ENCODE measurements at regions not wholly inside any gene's neighbourhood (a gene's known extent, or its start where the extent isn't known, plus 50 kb on each side); places are given as distances from the start of the nearest gene placed in this dataset.
"Not testable (repeated sequence)": the region's sequence is repeated elsewhere in the genome, so short reads cannot be mapped to it uniquely, and the experiment has no call there.

- intact Hi-C loops (cut with micrococcal nuclease): no loop called here
Observed at GRCh38 chr3:82416349-82416748, 654.9 kb upstream of the GBE1 start.

- intact Hi-C loops (cut with micrococcal nuclease): no loop called here
Observed at GRCh38 chr3:82413171-82413570, 651.7 kb upstream of the GBE1 start.

GRCh38 chr3:82410366-82410765 is 648.9 kb upstream of the GBE1 start:
- intact Hi-C loops (cut with micrococcal nuclease): no loop called here

- intact Hi-C loops (cut with micrococcal nuclease): no loop called here
Observed at GRCh38 chr3:82409842-82410241, 648.4 kb upstream of the GBE1 start.

GRCh38 chr3:82392203-82392775 is 630.8 kb upstream of the GBE1 start:
- intact Hi-C loops (cut with micrococcal nuclease): no loop called here

- intact Hi-C loops (cut with micrococcal nuclease): no loop called here
Observed at GRCh38 chr3:82390868-82391267, 629.4 kb upstream of the GBE1 start.

GRCh38 chr3:82386647-82387046 is 625.2 kb upstream of the GBE1 start:
- intact Hi-C loops (cut with micrococcal nuclease): no loop called here

- intact Hi-C loops (cut with micrococcal nuclease): no loop called here
Observed at GRCh38 chr3:82384181-82384580, 622.7 kb upstream of the GBE1 start.

GRCh38 chr3:82382831-82383230 is 621.4 kb upstream of the GBE1 start:
- intact Hi-C loops (cut with micrococcal nuclease): no loop called here

GRCh38 chr3:82378392-82378791 is 616.9 kb upstream of the GBE1 start:
- intact Hi-C loops (cut with micrococcal nuclease): no loop called here

GRCh38 chr3:82376883-82377282 is 615.4 kb upstream of the GBE1 start:
- intact Hi-C loops (cut with micrococcal nuclease): no loop called here

GRCh38 chr3:82373833-82374232 is 612.4 kb upstream of the GBE1 start:
- intact Hi-C loops (cut with micrococcal nuclease): not testable (repeated sequence)

- intact Hi-C loops (cut with micrococcal nuclease): no loop called here
Observed at GRCh38 chr3:82364827-82365226, 603.4 kb upstream of the GBE1 start.

- intact Hi-C loops (cut with micrococcal nuclease): no loop called here
Observed at GRCh38 chr3:82363131-82363530, 601.7 kb upstream of the GBE1 start.

- intact Hi-C loops (cut with micrococcal nuclease): no loop called here
Observed at GRCh38 chr3:82355228-82355627, 593.8 kb upstream of the GBE1 start.

GRCh38 chr3:82354228-82354627 is 592.8 kb upstream of the GBE1 start:
- intact Hi-C loops (cut with micrococcal nuclease): no loop called here

- intact Hi-C loops (cut with micrococcal nuclease): no loop called here
Observed at GRCh38 chr3:82353306-82354171, 592.1 kb upstream of the GBE1 start.

- intact Hi-C loops (cut with micrococcal nuclease): no loop called here
Observed at GRCh38 chr3:82347585-82347984, 586.1 kb upstream of the GBE1 start.

- intact Hi-C loops (cut with micrococcal nuclease): no loop called here
Observed at GRCh38 chr3:82342521-82342920, 581.1 kb upstream of the GBE1 start.

- intact Hi-C loops (cut with micrococcal nuclease): no loop called here
Observed at GRCh38 chr3:82329300-82329699, 567.9 kb upstream of the GBE1 start.

- intact Hi-C loops (cut with micrococcal nuclease): no loop called here
Observed at GRCh38 chr3:82311901-82312300, 550.5 kb upstream of the GBE1 start.

- intact Hi-C loops (cut with micrococcal nuclease): no loop called here
Observed at GRCh38 chr3:82308755-82309154, 547.3 kb upstream of the GBE1 start.

GRCh38 chr3:82306189-82306588 is 544.7 kb upstream of the GBE1 start:
- intact Hi-C loops (cut with micrococcal nuclease): no loop called here

All from T-helper 2 cell treated with Interferon-gamma antibody and Interleukin-4, amounts not matched to agents 100 ng/mL and 5 ng/mL, for 36 hours (primary cell).